IPS-11a (cell line): ENCODE measurements at regions not wholly inside any gene's neighbourhood (a gene's known extent, or its start where the extent isn't known, plus 50 kb on each side); places are given as distances from the start of the nearest gene placed in this dataset.
"Not testable (repeated sequence)": the region's sequence is repeated elsewhere in the genome, so short reads cannot be mapped to it uniquely, and the experiment has no call there.

ENCODE experiments used
- H3K4me3 ChIP-seq: one replicate; pipeline ENCODE4 v1.5.1; 2013; ENCODE audit warnings: low read depth, low read length, control low read depth

- H3K4me3 ChIP-seq = no peak overlapping the region
These were observed 55.9 kb downstream of the BAMBI start for GRCh38 chr10:28733245-28733644.

GRCh38 chr10:28733647-28734046, 56.3 kb downstream of the BAMBI start:
- no peak overlapping the region for H3K4me3 ChIP-seq

GRCh38 chr10:28734938-28735759, 57.8 kb downstream of the BAMBI start:
- H3K4me3 ChIP-seq = no peak overlapping the region

- H3K4me3 ChIP-seq = no peak overlapping the region
These were observed 59.8 kb downstream of the BAMBI start for GRCh38 chr10:28737096-28737495.

- H3K4me3 ChIP-seq = no peak overlapping the region
These were observed 60.9 kb downstream of the BAMBI start for GRCh38 chr10:28738200-28738599.

- no peak overlapping the region for H3K4me3 ChIP-seq
These were observed 66.3 kb downstream of the BAMBI start for GRCh38 chr10:28743576-28743975.

GRCh38 chr10:28744069-28744768, 66.9 kb downstream of the BAMBI start:
- H3K4me3 ChIP-seq = no peak overlapping the region

- H3K4me3 ChIP-seq = no peak overlapping the region
These were observed 77.8 kb downstream of the BAMBI start for GRCh38 chr10:28754930-28755718.

GRCh38 chr10:28761084-28761846, 83.9 kb downstream of the BAMBI start:
- no peak overlapping the region for H3K4me3 ChIP-seq

- H3K4me3 ChIP-seq = no peak overlapping the region
These were observed 86.3 kb downstream of the BAMBI start for GRCh38 chr10:28763471-28764170.

- no peak overlapping the region for H3K4me3 ChIP-seq
These were observed 88.3 kb downstream of the BAMBI start for GRCh38 chr10:28765641-28766040.

- no peak overlapping the region for H3K4me3 ChIP-seq
These were observed 90.9 kb downstream of the BAMBI start for GRCh38 chr10:28768227-28768626.

- H3K4me3 ChIP-seq = no peak overlapping the region
These were observed 91.8 kb downstream of the BAMBI start for GRCh38 chr10:28769091-28769604.

- not testable (repeated sequence) for H3K4me3 ChIP-seq
These were observed 94.3 kb downstream of the BAMBI start for GRCh38 chr10:28771580-28772090.

- H3K4me3 ChIP-seq = no peak overlapping the region
These were observed 97.0 kb downstream of the BAMBI start for GRCh38 chr10:28774051-28774995.

GRCh38 chr10:28775773-28776172, 98.5 kb downstream of the BAMBI start:
- no peak overlapping the region for H3K4me3 ChIP-seq

- H3K4me3 ChIP-seq = no peak overlapping the region
These were observed 99.2 kb downstream of the BAMBI start for GRCh38 chr10:28776519-28776918.

- H3K4me3 ChIP-seq = no peak overlapping the region
These were observed 100.6 kb downstream of the BAMBI start for GRCh38 chr10:28777911-28778310.

GRCh38 chr10:28778524-28778923, 101.2 kb downstream of the BAMBI start:
- H3K4me3 ChIP-seq = no peak overlapping the region
